ENCODE measurements at regions not wholly inside any gene's neighbourhood (a gene's known extent, or its start where the extent isn't known, plus 50 kb on each side); places are given as distances from the start of the nearest gene placed in this dataset.
"Not testable (repeated sequence)": the region's sequence is repeated elsewhere in the genome, so short reads cannot be mapped to it uniquely, and the experiment has no call there.

- not testable (repeated sequence) for TF ChIP-seq POLR2A (IDR thresholded peaks at IDR 0.05; ENCODE audit: low read depth, low read length); CTCF (conservative IDR thresholded peaks at IDR 0.05; ENCODE audit: low read depth, low read length); FOS (IDR thresholded peaks at IDR 0.05; ENCODE audit: low read depth, low read length); MAFK (IDR thresholded peaks at IDR 0.05; ENCODE audit: low read depth, low read length); RAD21 (IDR thresholded peaks at IDR 0.05; ENCODE audit: low read length)
- TF ChIP-seq, protein P1, sequence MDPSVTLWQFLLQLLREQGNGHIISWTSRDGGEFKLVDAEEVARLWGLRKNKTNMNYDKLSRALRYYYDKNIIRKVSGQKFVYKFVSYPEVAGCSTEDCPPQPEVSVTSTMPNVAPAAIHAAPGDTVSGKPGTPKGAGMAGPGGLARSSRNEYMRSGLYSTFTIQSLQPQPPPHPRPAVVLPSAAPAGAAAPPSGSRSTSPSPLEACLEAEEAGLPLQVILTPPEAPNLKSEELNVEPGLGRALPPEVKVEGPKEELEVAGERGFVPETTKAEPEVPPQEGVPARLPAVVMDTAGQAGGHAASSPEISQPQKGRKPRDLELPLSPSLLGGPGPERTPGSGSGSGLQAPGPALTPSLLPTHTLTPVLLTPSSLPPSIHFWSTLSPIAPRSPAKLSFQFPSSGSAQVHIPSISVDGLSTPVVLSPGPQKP (IDR thresholded peaks at IDR 0.05; ENCODE audit: borderline replicate concordance, low read depth, low read length) = not testable (repeated sequence)
Observed at GRCh38 chr1:115147928-115148327, 58.6 kb upstream of the TSPAN2 start.
